ENCODE measurements at regions not wholly inside any gene's neighbourhood (a gene's known extent, or its start where the extent isn't known, plus 50 kb on each side); places are given as distances from the start of the nearest gene placed in this dataset.

GRCh38 chr6:164159061-164159460, 744.5 kb downstream of the QKI start:
- Histone ChIP-seq H3K36me3 (no peaks in the 10 kb centered on the region), H3K27me3 (no peaks in the 10 kb centered on the region), H3K27ac (replicated peaks in 1 of 4) (no peak overlapping the region), H3K9me3 (no peaks in the 10 kb centered on the region), H3K4me3 (no peak overlapping the region), H3K4me1 (no peaks in the 10 kb centered on the region)
- no peak for DNase-seq (ENCODE audit: extremely low spot score)
- TF ChIP-seq POLR2A (IDR thresholded peaks at IDR 0.05; ENCODE audit: low read depth), result no peak
- no peak for TF ChIP-seq POLR2AphosphoS5 (IDR thresholded peaks at IDR 0.05)
- TF ChIP-seq EP300 (IDR thresholded peaks at IDR 0.05), result no peak
- no peak for TF ChIP-seq CTCF (IDR thresholded peaks at IDR 0.05)
- intact Hi-C loops (cut with DNase I), result no loop called here
- 88% methylated on average over 3 of the region's 3 CpGs for WGBS

DNA sequence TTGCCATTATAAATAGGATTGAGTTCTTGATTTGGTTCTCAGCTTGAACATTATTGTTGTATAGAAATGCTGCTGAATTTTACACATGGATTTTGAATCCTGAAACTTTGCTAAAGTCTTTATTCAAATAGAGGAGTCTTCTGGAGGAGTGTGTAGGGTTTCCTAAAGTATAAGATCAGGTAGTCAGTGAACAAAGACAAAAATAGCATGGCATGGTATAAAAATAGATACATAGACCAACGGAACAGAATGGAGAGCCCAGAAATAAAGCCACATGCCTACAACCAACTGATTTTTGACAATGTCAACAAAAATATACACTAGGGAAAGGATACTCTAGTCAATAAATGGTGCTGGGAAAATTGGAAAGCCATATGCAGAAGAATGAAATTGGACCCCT, 740.1 kb downstream of the QKI start:
- H3K4me3 ChIP-seq, result no peak overlapping the region
- intact Hi-C loops (cut with DNase I), result no loop called here
- no peaks in the 10 kb centered on the region for H3K9me3 ChIP-seq
- 88% methylated on average over 1 of the region's 1 CpG for WGBS
- H3K27ac ChIP-seq (replicated peaks in 1 of 4), result no peak overlapping the region
- no peaks in the 10 kb centered on the region for H3K27me3 ChIP-seq
- no peaks in the 10 kb centered on the region for H3K36me3 ChIP-seq
- TF ChIP-seq EP300 (IDR thresholded peaks at IDR 0.05) (no peak), CTCF (IDR thresholded peaks at IDR 0.05) (no peak), POLR2A (IDR thresholded peaks at IDR 0.05; ENCODE audit: low read depth) (no peak), POLR2AphosphoS5 (IDR thresholded peaks at IDR 0.05) (no peak)
- H3K4me1 ChIP-seq, result no peaks in the 10 kb centered on the region
- DNase-seq (ENCODE audit: extremely low spot score), result no peak

- 76% methylated on average over 3 of the region's 3 CpGs for WGBS
- intact Hi-C loops (cut with DNase I), result no loop called here
- Histone ChIP-seq H3K9me3 (no peaks in the 10 kb centered on the region), H3K4me1 (no peaks in the 10 kb centered on the region), H3K36me3 (no peaks in the 10 kb centered on the region), H3K27ac (replicated peaks in 1 of 4) (no peak overlapping the region), H3K4me3 (no peak overlapping the region), H3K27me3 (no peaks in the 10 kb centered on the region)
- TF ChIP-seq EP300 (IDR thresholded peaks at IDR 0.05) (no peak), POLR2AphosphoS5 (IDR thresholded peaks at IDR 0.05) (no peak), CTCF (IDR thresholded peaks at IDR 0.05) (no peak), POLR2A (IDR thresholded peaks at IDR 0.05; ENCODE audit: low read depth) (no peak)
- no peak for DNase-seq (ENCODE audit: extremely low spot score)
Observed at GRCh38 chr6:164152611-164153010, 738.1 kb downstream of the QKI start.

DNA sequence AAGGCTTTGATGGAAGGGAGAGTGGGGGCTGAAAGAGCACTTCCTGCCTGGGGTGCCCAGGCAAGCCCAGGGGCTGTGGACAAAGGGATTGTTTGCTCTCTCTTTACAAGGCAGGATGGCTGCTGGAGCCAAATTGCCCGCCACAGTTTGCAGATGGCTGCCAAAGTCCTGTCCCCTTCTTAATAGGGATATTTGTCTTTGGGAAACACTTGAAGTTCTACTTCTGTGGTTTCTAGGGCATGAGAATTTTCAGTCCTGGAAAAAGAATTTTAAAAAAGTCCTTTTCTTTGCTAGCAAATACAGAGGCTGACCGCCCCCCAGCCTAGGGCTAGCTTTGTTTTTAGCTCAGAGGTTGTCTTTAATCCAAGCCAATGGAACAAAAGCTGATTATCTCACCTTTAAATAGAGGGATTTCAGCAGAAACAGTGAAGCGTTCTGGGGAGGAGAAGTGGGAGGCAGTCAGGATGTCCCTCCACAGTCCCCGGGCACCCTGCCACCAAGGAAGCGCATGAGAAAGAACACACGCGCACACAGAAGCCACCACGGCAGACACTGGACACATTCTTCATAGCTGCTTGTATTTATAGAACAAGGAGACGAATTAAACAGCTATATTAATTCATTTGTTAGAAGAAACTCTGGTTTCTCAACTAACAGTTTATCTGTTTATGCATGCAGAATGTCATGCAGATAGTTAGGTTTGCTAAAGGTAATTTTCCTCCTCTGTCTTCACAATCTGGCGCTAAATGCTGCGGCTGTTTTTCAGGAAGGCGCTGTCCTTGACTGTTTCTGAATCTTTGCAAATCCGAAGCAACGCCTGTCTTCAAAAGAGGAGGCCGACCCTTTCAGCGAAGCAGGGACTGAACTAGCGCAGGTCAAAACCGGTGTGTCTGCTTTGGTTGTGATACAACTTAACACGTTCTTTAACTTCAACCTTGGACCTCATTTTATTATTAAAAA, 736.9 kb downstream of the QKI start:
- no peak overlapping the region for H3K4me3 ChIP-seq
- TF ChIP-seq POLR2AphosphoS5 (IDR thresholded peaks at IDR 0.05) (no peak), CTCF (IDR thresholded peaks at IDR 0.05) (no peak), POLR2A (IDR thresholded peaks at IDR 0.05; ENCODE audit: low read depth) (no peak), EP300 (IDR thresholded peaks at IDR 0.05) (no peak)
- H3K27ac ChIP-seq (replicated peaks in 1 of 4), result no peak overlapping the region
- H3K27me3 ChIP-seq, result no peaks in the 10 kb centered on the region
- H3K36me3 ChIP-seq, result no peaks in the 10 kb centered on the region
- H3K9me3 ChIP-seq, result no peaks in the 10 kb centered on the region
- DNase-seq (ENCODE audit: extremely low spot score), result no peak
- no peaks in the 10 kb centered on the region for H3K4me1 ChIP-seq
- intact Hi-C loops (cut with DNase I), result no loop called here
- WGBS, result 69% methylated on average over 19 of the region's 19 CpGs

Measured in esophagus muscularis mucosa (tissue), 4 donors.